Thyroid gland (tissue), 4 donors: ENCODE measurements at regions not wholly inside any gene's neighbourhood (a gene's known extent, or its start where the extent isn't known, plus 50 kb on each side); places are given as distances from the start of the nearest gene placed in this dataset.

Experiments used
- DNase-seq, 2 donors: peaks; one replicate each; pipeline ENCODE4 v3.0.0-alpha.2; 2019
- H3K27ac ChIP-seq, 3 donors: fragments of 200-600 bp; sonication (generic); 1 replicate in 2 of 3; 2 replicates in 1 of 3; pipeline ENCODE4 v1.5.1; 2016 to 2019; ENCODE audit warnings: mild to moderate bottlenecking in 1 of 3, moderate library complexity in 1 of 3
- H3K27me3 ChIP-seq: fragments of 200-600 bp; sonication (generic); one replicate; pipeline ENCODE4 v1.5.1; 2019
- H3K36me3 ChIP-seq, 2 donors: fragments of 200-600 bp; sonication (generic); one replicate each; pipeline ENCODE4 v1.5.1; 2016 to 2019
- H3K4me1 ChIP-seq, 2 donors: fragments of 200-600 bp; sonication (generic); one replicate each; pipeline ENCODE4 v1.5.1; 2017 to 2019
- H3K4me3 ChIP-seq, 3 donors: fragments of 200-600 bp; sonication (generic); replicated peaks in 1 of 3; 1 replicate in 2 of 3; 2 replicates in 1 of 3; pipeline ENCODE4 v1.5.1; 2016; ENCODE audit warnings: mild to moderate bottlenecking in 1 of 3
- H3K9me3 ChIP-seq: fragments of 200-600 bp; sonication (generic); one replicate; pipeline ENCODE4 v1.5.1; 2017
- CTCF ChIP-seq, 6 experiments: fragments of 200-600 bp in 3 of 6; fragments of 450-650 bp in 3 of 6; sonication (generic) in 3 of 6; IDR thresholded peaks; one replicate each; pipeline ENCODE4 v1.5.1; 2016 to 2019; ENCODE audit warnings: antibody characterized with exemption in 6 of 6, mild to moderate bottlenecking in 2 of 6, inconsistent platforms in 1 of 6, moderate library complexity in 1 of 6
- POLR2A ChIP-seq, 2 donors: fragments of 450-650 bp; IDR thresholded peaks; one replicate each; pipeline ENCODE4 v1.6.1; 2017; ENCODE audit warnings: antibody characterized with exemption in 2 of 2, mild to moderate bottlenecking in 2 of 2, moderate library complexity in 1 of 2
- WGBS, 2 donors: methylation state at CpG; one replicate each; pipeline ENCODE4 v1.1.5; 2017; 5-methylcytosine and 5-hydroxymethylcytosine counted together
- intact Hi-C: fragments of 100-400 bp; cut with DNase I; formaldehyde crosslinking; loops from one replicate; pipeline ENCODE4 v1.15.1; 2023

GRCh38 chr2:106969777-106970176, 83.8 kb upstream of the ST6GAL2 start:
- TF ChIP-seq POLR2A (IDR thresholded peaks at IDR 0.05) = no peak
- TF ChIP-seq CTCF (IDR thresholded peaks at IDR 0.05) = no peak
- H3K9me3 ChIP-seq = no peaks in the 10 kb centered on the region
- no peaks in the 10 kb centered on the region for H3K27me3 ChIP-seq
- no peak for DNase-seq
- WGBS, 2 donors = 87 to 89% methylated on average over 5 of the region's 5 CpGs
- no peak overlapping the region for H3K4me3 ChIP-seq
- no peaks in the 10 kb centered on the region for H3K4me1 ChIP-seq
- H3K27ac ChIP-seq = no peak overlapping the region
- intact Hi-C loops = no loop called here
- no peaks in the 10 kb centered on the region for H3K36me3 ChIP-seq

GRCh38 chr2:106970471-106971261, 84.7 kb upstream of the ST6GAL2 start:
- TF ChIP-seq CTCF (IDR thresholded peaks at IDR 0.05) = no peak
- TF ChIP-seq POLR2A (IDR thresholded peaks at IDR 0.05) = no peak
- no peak for DNase-seq
- H3K4me1 ChIP-seq = no peaks in the 10 kb centered on the region
- no peak overlapping the region for H3K4me3 ChIP-seq
- intact Hi-C loops = no loop called here
- WGBS, 2 donors = 89 to 93% methylated on average over 5 of the region's 5 CpGs
- no peak overlapping the region for H3K27ac ChIP-seq
- no peaks in the 10 kb centered on the region for H3K9me3 ChIP-seq
- no peaks in the 10 kb centered on the region for H3K27me3 ChIP-seq
- H3K36me3 ChIP-seq = no peaks in the 10 kb centered on the region

DNA sequence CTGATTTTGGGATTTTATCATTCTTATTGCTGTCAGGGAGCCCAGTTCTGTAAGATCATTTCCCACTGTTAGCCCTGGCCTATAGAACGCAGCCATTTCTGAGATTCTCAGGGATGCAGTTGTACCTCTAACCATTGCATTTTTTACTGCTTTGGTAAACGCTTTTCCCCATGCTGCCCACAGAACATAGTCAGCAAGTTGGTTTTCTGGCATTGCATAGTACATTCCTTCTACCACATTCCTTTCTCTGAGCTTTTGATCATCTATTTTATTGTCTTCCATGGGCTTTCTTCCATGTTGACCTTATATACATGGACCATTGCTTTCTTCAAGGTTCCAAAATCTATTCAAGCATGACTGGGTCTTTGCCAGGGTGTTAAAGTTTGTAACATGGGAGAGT, 86.8 kb upstream of the ST6GAL2 start:
- no peak for DNase-seq
- no peaks in the 10 kb centered on the region for H3K9me3 ChIP-seq
- no peaks in the 10 kb centered on the region for H3K27me3 ChIP-seq
- no peaks in the 10 kb centered on the region for H3K4me1 ChIP-seq
- 83 to 95% methylated on average over 2 of the region's 2 CpGs for WGBS, 2 donors
- intact Hi-C loops = no loop called here
- H3K4me3 ChIP-seq = no peak overlapping the region
- no peak for TF ChIP-seq POLR2A (IDR thresholded peaks at IDR 0.05)
- no peaks in the 10 kb centered on the region for H3K36me3 ChIP-seq
- no peak overlapping the region for H3K27ac ChIP-seq

DNA sequence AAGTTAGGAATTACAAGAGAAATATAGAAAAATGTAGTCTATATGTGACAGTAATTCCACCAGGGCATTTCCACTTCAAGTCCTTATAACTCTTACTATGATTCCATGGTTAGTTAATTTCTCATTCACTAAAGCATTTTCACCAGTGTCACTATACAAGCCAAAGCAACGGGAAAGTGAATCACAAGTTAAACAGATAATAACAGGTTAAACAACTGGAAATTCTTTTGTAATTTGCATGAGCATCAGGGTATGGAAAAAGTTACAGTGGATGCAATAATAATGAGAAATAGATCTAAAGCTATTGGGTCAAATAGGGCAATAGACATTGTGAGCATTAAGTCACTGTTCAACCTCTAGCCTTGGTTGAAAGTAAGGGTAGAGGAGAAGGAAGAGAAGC, 88.9 kb upstream of the ST6GAL2 start:
- Histone ChIP-seq H3K27ac (no peak overlapping the region), H3K36me3 (no peaks in the 10 kb centered on the region), H3K4me3 (no peak overlapping the region), H3K9me3 (no peaks in the 10 kb centered on the region), H3K27me3 (no peaks in the 10 kb centered on the region), H3K4me1 (no peaks in the 10 kb centered on the region)
- 89 to 92% methylated on average over 1 of the region's 1 CpG for WGBS, 2 donors
- TF ChIP-seq CTCF (IDR thresholded peaks at IDR 0.05) = no peak
- no peak for TF ChIP-seq POLR2A (IDR thresholded peaks at IDR 0.05)
- intact Hi-C loops = no loop called here
- DNase-seq = no peak

DNA sequence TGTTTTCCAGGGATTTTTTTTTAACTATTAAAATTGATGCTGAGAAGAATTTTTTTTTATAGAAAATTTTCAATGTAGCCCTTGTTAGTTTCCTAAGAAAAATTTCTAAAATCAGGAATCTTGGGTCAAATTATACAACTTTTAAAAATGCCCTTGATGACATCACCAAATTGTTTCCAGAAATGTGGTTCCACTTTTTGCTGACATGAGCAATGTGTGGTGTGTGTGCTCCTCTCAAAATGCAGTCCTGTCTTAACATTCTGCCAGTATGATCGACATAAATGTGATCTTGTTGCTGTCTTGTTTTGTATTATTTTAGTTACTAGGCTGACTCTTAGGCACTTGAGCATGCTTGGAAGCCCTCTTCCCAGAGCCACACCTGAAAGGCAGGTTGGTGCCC, 89.7 kb upstream of the ST6GAL2 start:
- no peak for TF ChIP-seq CTCF (IDR thresholded peaks at IDR 0.05)
- TF ChIP-seq POLR2A (IDR thresholded peaks at IDR 0.05) = no peak
- no peaks in the 10 kb centered on the region for H3K9me3 ChIP-seq
- DNase-seq = no peak
- H3K4me3 ChIP-seq = no peak overlapping the region
- no peaks in the 10 kb centered on the region for H3K27me3 ChIP-seq
- no peaks in the 10 kb centered on the region for H3K36me3 ChIP-seq
- 52 to 55% methylated on average over 1 of the region's 1 CpG for WGBS, 2 donors
- H3K4me1 ChIP-seq = no peaks in the 10 kb centered on the region
- intact Hi-C loops = no loop called here
- H3K27ac ChIP-seq = no peak overlapping the region
